IPS-15b (cell line): ENCODE measurements at regions not wholly inside any gene's neighbourhood (a gene's known extent, or its start where the extent isn't known, plus 50 kb on each side); places are given as distances from the start of the nearest gene placed in this dataset.

ENCODE experiments used
- H3K27me3 ChIP-seq: one replicate; pipeline ENCODE4 v1.6.1; 2013; ENCODE audit warnings: low read length; ENCODE audit not compliant: control insufficient read depth, insufficient read depth
- H3K36me3 ChIP-seq: one replicate; pipeline ENCODE4 v1.6.1; 2013; ENCODE audit warnings: low read length; ENCODE audit not compliant: control insufficient read depth, insufficient read depth
- H3K4me1 ChIP-seq: one replicate; pipeline ENCODE4 v1.6.1; 2013; ENCODE audit warnings: mild to moderate bottlenecking, low read length; ENCODE audit not compliant: control insufficient read depth, insufficient read depth
- H3K4me3 ChIP-seq: one replicate; pipeline ENCODE4 v1.5.1; 2013; ENCODE audit warnings: low read depth, low read length
- H3K9ac ChIP-seq: one replicate; pipeline ENCODE4 v1.6.1; 2013; ENCODE audit warnings: low read depth, mild to moderate bottlenecking, low read length
- H3K9me3 ChIP-seq: one replicate; pipeline ENCODE4 v1.6.1; 2013; ENCODE audit warnings: mild to moderate bottlenecking, low read length; ENCODE audit not compliant: control insufficient read depth, insufficient read depth

DNA sequence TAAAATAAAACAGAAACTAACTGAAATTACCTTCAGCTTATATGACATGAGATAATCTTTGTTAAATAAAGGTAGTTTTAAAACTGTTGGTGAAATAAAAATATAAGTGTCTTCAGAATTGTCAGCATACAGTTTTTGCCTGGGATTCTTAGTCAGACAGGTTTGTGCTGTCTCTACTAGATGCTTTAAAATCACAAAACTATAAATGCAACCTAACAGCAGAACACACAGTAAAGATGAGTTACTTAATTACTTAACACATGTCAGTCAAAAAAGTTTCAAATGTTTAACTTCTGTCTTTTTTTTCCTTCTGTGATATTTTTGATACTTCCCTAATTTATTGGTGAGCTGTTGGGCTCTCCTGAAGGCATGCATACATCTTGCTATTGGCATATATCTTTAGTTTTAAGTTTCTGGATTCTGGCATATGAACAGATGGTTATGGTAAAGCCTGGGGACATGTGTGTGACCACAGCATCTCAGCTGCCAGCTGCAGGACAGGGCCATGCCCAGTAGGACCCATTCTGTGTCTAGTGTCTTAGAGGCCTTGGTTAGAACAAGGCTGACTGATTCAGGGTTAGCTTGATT lies 231.1 kb upstream of the NUDT12 start:
- Histone ChIP-seq H3K4me3 (no peak overlapping the region), H3K9ac (no peak overlapping the region), H3K36me3 (no peaks in the 10 kb centered on the region), H3K9me3 (no peaks in the 10 kb centered on the region), H3K27me3 (no peaks in the 10 kb centered on the region), H3K4me1 (no peaks in the 10 kb centered on the region)

GRCh38 chr5:103785569-103785968 lies 223.0 kb upstream of the NUDT12 start:
- H3K4me1 ChIP-seq: no peaks in the 10 kb centered on the region
- no peaks in the 10 kb centered on the region for H3K9me3 ChIP-seq
- H3K27me3 ChIP-seq: no peaks in the 10 kb centered on the region
- no peak overlapping the region for H3K9ac ChIP-seq
- no peaks in the 10 kb centered on the region for H3K36me3 ChIP-seq
- no peak overlapping the region for H3K4me3 ChIP-seq

GRCh38 chr5:103783669-103784068 lies 221.1 kb upstream of the NUDT12 start:
- Histone ChIP-seq H3K9ac (no peak overlapping the region), H3K36me3 (no peaks in the 10 kb centered on the region), H3K4me1 (no peaks in the 10 kb centered on the region), H3K4me3 (no peak overlapping the region), H3K27me3 (no peaks in the 10 kb centered on the region), H3K9me3 (no peaks in the 10 kb centered on the region)

DNA sequence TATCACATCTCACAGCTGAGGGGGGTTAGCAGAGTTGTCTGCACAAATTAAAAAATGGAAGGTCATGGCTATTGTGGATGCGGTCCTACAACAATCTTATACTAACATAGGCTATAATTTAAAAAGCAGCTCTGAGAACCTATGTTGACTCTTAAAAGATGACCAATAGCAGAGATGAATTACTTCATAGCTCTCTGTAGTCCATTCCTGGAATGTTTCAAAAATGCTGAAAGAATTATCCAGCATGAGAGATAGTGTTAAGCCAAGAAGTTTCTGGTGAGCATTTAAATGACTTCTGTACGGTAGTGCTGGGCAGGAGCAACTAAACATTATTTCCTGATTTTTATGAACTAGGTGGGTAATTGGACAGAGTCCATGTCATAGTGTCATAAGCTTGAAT lies 218.2 kb upstream of the NUDT12 start:
- H3K9me3 ChIP-seq: no peaks in the 10 kb centered on the region
- no peaks in the 10 kb centered on the region for H3K27me3 ChIP-seq
- no peaks in the 10 kb centered on the region for H3K36me3 ChIP-seq
- no peak overlapping the region for H3K4me3 ChIP-seq
- H3K4me1 ChIP-seq: no peaks in the 10 kb centered on the region
- no peak overlapping the region for H3K9ac ChIP-seq

- Histone ChIP-seq H3K36me3 (no peaks in the 10 kb centered on the region), H3K9ac (no peak overlapping the region), H3K4me3 (no peak overlapping the region), H3K9me3 (no peaks in the 10 kb centered on the region), H3K4me1 (no peaks in the 10 kb centered on the region), H3K27me3 (no peaks in the 10 kb centered on the region)
Observed at GRCh38 chr5:103774721-103775120, 212.1 kb upstream of the NUDT12 start.

GRCh38 chr5:103772248-103772647 lies 209.7 kb upstream of the NUDT12 start:
- Histone ChIP-seq H3K27me3 (no peaks in the 10 kb centered on the region), H3K9me3 (no peaks in the 10 kb centered on the region), H3K4me1 (no peaks in the 10 kb centered on the region), H3K4me3 (no peak overlapping the region), H3K9ac (no peak overlapping the region), H3K36me3 (no peaks in the 10 kb centered on the region)

DNA sequence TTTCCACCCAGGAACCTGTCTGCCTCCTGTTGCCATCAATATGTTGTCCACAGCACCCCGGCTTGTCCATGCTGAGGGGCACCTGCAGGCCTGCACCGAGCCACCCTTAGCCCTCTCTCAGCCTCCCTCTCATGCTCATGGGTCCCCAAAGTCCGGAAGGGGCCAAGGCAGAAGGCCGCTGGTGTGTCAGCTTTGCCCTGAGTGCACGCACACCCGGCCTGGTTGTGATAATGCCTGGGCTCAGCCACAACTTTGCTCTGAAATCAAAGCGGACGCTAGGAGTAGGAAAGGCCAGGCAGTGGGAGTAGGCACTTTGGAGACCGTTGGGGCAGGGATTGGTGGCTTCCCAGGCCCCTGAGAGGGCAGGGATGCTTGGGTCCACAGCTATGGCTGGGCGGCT lies 201.8 kb upstream of the NUDT12 start:
- no peak overlapping the region for H3K9ac ChIP-seq
- no peak overlapping the region for H3K4me3 ChIP-seq
- H3K4me1 ChIP-seq: no peaks in the 10 kb centered on the region
- H3K36me3 ChIP-seq: no peaks in the 10 kb centered on the region
- H3K27me3 ChIP-seq: no peaks in the 10 kb centered on the region
- no peaks in the 10 kb centered on the region for H3K9me3 ChIP-seq

- no peaks in the 10 kb centered on the region for H3K36me3 ChIP-seq
- no peak overlapping the region for H3K4me3 ChIP-seq
- H3K4me1 ChIP-seq: no peaks in the 10 kb centered on the region
- H3K9ac ChIP-seq: no peak overlapping the region
- H3K9me3 ChIP-seq: no peaks in the 10 kb centered on the region
- no peaks in the 10 kb centered on the region for H3K27me3 ChIP-seq
Observed at GRCh38 chr5:103758996-103759395, 196.4 kb upstream of the NUDT12 start.

- no peaks in the 10 kb centered on the region for H3K27me3 ChIP-seq
- H3K9ac ChIP-seq: no peak overlapping the region
- H3K36me3 ChIP-seq: no peaks in the 10 kb centered on the region
- no peaks in the 10 kb centered on the region for H3K9me3 ChIP-seq
- H3K4me1 ChIP-seq: no peaks in the 10 kb centered on the region
- H3K4me3 ChIP-seq: no peak overlapping the region
Observed at GRCh38 chr5:103755974-103756373, 193.4 kb upstream of the NUDT12 start.

DNA sequence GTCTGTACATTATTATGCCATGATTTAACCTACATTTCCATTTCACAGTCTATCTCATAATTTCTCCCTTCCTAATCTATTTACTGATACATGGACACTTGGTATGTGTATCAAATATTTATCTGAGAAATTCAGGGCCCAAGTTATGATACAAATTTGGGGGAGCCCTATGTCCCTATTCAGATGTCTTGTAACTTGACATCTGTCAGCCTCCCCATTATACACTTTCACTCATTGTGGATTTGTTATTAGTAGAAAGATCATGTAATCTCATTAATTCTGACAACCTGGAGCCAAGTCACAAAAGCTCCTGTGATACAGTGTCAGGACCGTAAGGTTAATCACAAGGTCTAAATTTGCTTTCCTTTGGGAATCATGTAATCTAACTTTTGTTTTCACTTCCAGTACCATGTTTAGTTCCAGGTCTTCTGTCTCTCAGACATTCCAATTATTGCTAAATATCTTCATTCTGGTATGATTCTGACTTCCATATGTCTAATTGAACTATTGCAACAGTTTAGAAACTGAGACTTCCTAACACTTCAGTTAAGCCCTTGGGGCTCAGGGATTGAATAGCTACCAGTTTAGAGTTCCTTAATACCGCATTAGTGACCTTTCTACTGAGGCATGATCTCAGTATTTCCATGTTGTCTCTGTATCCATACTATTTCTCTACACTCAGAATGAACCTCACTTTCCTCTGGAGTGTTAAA lies 182.9 kb upstream of the NUDT12 start:
- Histone ChIP-seq H3K9me3 (no peaks in the 10 kb centered on the region), H3K27me3 (no peaks in the 10 kb centered on the region), H3K4me1 (no peaks in the 10 kb centered on the region), H3K9ac (no peak overlapping the region), H3K36me3 (no peaks in the 10 kb centered on the region), H3K4me3 (no peak overlapping the region)

GRCh38 chr5:103744159-103744558 lies 181.6 kb upstream of the NUDT12 start:
- Histone ChIP-seq H3K4me3 (no peak overlapping the region), H3K9ac (no peak overlapping the region), H3K4me1 (no peaks in the 10 kb centered on the region), H3K36me3 (no peaks in the 10 kb centered on the region), H3K9me3 (no peaks in the 10 kb centered on the region), H3K27me3 (no peaks in the 10 kb centered on the region)

GRCh38 chr5:103743421-103743820 lies 180.8 kb upstream of the NUDT12 start:
- Histone ChIP-seq H3K9ac (no peak overlapping the region), H3K27me3 (no peaks in the 10 kb centered on the region), H3K9me3 (no peaks in the 10 kb centered on the region), H3K4me3 (no peak overlapping the region), H3K4me1 (no peaks in the 10 kb centered on the region), H3K36me3 (no peaks in the 10 kb centered on the region)
